Tibial nerve (tissue), 4 donors: ENCODE measurements at regions not wholly inside any gene's neighbourhood (a gene's known extent, or its start where the extent isn't known, plus 50 kb on each side); places are given as distances from the start of the nearest gene placed in this dataset.

Source experiments
- EP300 ChIP-seq, 2 donors: sonication (generic); formaldehyde crosslinking; IDR thresholded peaks; one replicate each; pipeline ENCODE4 v1.6.1; 2017; ENCODE audit warnings: antibody characterized with exemption in 2 of 2, mild to moderate bottlenecking in 1 of 2
- TF ChIP-seq, protein P1 (sequence below), 5 experiments: fragments of 200-600 bp in 3 of 5; fragments of 450-650 bp in 2 of 5; sonication (generic) in 3 of 5; IDR thresholded peaks; one replicate each; pipeline ENCODE4 v1.5.1; 2016 to 2019; ENCODE audit warnings: antibody characterized with exemption in 5 of 5, mild to moderate bottlenecking in 3 of 5, moderate library complexity in 2 of 5

DNA sequence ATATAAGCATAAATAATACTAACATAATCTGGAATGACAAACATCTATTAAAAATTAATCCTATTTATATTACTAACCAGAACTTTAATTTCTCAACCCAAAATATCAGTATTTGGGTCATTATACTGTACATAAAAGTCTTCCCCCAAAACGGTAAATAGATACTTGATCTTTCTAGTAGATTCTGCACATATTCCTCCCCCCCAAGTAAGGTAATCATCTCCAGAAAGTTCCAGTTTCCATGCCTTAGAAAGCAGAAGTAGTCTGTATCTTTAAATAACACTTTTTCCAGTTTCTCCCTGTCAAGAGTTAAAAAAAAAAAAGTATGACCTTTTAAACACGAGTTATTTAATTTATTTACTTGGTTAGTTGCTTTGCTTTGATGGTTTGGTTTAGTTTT lies 150.7 kb upstream of the MB21D2 start:
- TF ChIP-seq, protein P1, sequence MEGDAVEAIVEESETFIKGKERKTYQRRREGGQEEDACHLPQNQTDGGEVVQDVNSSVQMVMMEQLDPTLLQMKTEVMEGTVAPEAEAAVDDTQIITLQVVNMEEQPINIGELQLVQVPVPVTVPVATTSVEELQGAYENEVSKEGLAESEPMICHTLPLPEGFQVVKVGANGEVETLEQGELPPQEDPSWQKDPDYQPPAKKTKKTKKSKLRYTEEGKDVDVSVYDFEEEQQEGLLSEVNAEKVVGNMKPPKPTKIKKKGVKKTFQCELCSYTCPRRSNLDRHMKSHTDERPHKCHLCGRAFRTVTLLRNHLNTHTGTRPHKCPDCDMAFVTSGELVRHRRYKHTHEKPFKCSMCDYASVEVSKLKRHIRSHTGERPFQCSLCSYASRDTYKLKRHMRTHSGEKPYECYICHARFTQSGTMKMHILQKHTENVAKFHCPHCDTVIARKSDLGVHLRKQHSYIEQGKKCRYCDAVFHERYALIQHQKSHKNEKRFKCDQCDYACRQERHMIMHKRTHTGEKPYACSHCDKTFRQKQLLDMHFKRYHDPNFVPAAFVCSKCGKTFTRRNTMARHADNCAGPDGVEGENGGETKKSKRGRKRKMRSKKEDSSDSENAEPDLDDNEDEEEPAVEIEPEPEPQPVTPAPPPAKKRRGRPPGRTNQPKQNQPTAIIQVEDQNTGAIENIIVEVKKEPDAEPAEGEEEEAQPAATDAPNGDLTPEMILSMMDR (IDR thresholded peaks at IDR 0.05), result no peak
- no peak for TF ChIP-seq EP300 (IDR thresholded peaks at IDR 0.05)
